NCI-H1092 (cell line): ENCODE measurements at regions not wholly inside any gene's neighbourhood (a gene's known extent, or its start where the extent isn't known, plus 50 kb on each side); places are given as distances from the start of the nearest gene placed in this dataset.
"Not testable (repeated sequence)": the region's sequence is repeated elsewhere in the genome, so short reads cannot be mapped to it uniquely, and the experiment has no call there.

Experiments
- DNase-seq: peaks from one replicate; lab custom pipeline; 2025; lab: John Stamatoyannopoulos, UW

DNA sequence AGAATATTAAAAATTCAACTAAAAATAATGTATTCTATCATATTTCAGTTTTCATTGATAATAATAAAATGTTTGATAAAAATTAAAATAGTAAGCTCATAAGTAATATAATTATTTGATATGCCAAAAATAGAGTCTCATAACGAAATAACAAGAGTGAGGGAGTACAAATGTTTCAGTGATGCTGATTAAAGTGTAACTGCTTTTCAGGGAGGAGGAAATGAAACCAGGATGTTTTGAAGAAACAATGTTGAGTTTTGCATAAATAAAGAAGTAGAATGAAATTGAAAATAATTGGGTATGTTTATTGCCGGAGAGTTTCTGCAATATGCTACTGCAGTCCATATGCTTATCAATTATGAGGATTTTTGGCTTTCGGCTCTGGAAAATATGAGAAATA lies 1159.8 kb upstream of the ADGRL2 start:
- no peak for DNase-seq

DNA sequence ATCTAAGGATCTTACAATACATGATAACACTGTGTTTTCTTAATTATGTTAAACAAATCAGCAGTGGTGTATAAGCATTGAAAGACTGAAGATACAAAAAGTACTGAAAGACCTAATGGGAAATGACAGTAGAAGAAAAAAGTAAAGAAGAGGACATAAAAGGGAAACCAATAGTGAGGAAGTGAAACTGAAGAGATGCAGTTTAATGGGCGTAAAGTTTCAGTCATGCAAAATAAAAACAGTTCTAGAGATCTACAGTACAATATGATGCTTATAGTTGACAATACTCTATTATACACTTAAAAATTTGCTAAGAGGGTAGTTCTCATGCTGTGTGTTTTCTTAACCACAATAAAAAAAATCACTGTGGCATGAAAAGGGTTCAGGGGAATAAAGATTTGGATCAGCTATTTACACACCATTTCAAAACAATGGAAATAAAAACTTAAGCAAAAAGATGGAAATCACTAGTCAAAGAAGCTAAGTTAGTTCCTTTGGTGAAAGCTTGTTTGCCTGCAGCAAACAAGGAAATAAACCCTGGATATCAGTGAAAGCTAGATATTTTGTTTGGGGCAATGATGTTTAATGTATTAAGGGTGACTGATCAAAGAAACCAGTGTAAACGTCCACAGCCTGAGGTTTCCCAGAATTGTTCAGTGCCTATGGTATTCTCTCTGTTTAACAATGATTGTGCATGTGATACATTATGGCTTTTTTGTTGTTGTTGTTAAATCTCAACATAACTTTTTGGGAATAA lies 1160.8 kb upstream of the ADGRL2 start:
- DNase-seq: no peak

DNA sequence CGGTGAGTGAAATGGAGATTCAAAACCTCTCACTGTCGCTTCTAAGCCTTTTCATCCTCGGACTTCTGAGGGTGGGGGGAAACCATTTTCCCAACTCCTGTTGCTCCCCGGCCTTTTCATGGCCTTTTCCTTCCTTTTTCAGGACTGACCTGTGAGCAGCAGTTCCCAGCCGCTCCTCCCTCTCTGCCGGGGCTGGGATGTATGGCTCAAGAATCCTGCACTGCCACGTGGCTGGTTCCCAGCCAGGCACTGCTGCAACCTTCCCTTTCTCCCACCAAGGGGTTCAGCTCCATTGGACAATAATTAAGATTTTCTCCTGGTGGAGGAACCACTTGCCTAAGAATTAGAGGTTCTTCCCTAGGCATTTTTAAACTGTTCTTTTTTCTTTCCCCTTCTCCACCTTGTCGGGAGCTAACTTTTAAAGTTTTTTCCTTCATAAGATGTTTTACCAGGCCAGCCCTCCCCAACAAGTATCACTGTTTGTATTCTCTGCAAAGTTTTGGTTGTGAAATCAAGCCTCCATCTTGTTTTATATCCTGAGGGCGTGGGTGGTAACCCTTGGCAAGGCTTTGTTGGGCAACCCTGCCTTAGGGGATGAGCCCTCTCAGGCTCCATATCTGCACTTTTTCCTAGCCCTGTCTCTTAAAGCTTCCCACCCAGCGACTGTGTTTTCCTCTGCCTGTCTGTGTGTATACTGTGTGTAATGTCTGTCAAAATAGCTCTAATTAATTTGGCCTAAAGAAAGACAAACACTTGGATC lies 1166.6 kb upstream of the ADGRL2 start:
- no peak for DNase-seq

DNA sequence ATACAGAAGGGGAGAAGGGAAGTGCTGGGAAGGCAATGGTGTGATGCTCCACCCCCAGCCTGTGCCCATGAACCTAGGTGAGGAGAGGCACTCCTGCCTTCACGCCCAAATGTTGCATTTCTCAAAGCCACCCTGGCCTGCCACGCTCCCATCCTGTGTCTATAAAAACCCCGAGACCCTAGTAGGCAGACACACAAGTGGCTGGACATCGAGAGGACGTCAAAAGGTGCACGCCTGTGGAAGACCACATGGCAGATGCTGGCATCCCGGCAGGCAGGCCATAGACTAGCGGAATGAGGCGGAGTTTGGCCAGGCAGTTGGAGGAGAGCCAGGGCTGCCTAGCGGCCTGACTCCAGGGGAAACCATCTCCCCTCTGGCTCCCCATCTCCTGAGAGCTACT lies 1168.5 kb upstream of the ADGRL2 start:
- no peak for DNase-seq

DNA sequence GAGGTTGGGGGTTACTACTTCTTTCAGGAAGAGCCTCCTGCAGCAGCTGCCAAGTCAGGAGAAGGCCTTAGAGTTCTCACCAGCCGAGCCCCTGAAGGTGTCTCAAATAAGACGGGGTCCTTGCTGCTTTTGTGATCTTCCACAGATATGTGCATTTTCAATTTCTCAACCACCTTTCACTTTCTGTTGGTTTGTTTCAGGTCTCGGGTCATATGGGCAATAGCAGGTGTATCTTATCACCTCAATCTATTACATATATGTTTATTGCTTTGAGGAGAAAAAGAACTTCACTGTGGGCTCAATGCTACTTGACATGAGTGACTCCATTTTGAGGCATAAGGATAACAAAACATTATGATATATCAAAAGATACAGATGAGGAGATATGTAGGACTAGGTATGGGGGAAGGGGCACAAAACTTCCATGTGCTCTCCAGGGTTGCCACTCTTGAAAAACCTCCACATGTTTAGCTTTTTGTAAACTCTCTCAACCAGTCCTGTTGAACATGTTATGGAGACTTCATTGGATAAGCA lies 1171.4 kb upstream of the ADGRL2 start:
- DNase-seq: no peak

DNA sequence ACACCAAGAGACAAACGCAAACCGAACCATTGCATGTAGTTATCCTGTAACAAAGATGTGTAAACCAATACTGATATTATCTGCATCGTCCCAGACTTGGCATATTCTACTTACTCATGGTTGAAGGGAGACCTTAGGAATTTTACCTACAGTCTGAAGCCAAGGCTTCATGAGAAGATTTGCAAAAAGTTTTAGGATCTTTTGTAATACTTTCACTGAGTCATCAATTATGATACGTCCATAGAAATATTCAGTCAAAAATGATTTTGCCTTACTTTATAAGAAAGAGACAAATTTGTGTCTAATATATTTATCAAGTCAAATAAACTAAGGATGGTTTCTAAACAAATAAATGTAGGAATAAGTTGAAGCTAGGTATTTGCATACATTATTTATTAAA lies 1176.1 kb upstream of the ADGRL2 start:
- no peak for DNase-seq

DNA sequence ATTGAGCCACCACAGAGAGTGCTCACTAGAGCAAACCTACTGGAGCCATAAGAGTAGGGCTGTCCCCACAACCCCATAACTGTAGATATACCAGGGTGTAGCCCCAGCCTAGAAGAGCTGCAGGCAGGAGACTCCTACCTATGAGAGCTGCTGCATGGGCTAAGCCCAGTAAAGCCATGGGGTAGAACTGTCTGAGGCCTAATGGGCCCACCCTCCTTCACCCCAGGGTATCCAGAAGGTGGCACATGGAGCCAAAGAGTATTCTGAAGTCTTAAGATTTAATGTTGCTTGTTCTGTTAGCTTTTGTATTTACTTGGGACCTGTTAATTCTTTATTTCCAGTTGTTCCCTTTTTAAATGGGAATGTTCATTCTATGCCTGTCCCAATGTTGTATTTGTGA lies 1193.7 kb upstream of the ADGRL2 start:
- DNase-seq: no peak

DNA sequence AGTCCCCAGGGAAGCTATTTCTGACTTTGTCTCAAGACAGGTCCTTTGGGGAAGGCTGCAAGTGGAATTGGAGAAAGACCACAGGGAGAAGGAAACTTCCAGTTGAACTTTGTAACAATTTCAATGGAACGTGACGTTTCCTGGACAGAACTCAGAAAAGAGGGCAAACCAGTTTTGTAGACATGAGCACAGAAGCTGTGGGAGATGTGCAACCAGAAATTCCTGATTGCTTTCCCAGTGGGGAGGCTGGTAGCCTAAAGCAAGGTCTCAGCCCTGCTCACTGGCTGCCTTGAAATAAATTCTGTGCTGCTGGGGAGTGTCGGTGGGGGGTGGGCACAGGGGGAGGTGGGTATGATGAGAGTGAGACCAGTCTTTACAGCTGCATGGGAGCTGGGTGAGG lies 1206.7 kb upstream of the ADGRL2 start:
- DNase-seq: no peak

DNA sequence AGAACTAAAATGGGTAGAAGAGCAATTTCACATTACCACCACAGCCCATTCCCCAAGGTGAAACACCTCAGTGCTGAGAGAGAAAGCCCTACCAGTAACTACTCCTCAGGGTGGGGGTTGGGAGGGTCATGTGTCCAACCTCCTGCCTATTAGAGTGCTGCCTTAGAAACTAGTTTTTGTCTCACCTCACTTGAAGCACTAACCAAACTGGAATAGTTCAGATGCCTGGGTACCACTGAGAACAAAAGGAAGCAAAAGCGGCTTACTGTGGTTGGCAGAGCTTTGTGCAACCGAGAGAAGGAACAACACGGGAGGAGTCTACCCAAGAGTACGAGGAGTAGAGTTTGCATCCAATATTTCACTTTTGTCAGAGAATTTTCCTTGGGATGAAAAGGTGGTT lies 1207.5 kb upstream of the ADGRL2 start:
- DNase-seq: no peak

DNA sequence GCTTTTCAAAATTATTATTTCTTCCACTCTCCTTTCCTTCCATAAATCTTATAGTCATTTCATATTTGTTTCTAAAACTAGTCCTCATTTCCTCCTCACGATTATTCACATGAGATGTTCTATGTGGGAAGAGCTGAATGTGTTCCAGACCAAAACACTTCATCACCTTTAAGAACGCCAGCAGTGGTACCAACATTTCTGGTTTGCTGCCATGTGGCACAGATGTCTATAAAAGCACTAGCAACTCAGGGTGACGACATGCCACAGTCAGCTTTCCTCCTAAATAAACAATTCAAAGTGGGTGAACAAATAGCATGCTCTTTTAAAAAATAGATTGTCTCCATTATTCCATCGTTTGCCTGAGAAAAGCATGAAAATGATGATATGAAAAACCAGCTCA lies 1217.8 kb upstream of the ADGRL2 start:
- no peak for DNase-seq

DNA sequence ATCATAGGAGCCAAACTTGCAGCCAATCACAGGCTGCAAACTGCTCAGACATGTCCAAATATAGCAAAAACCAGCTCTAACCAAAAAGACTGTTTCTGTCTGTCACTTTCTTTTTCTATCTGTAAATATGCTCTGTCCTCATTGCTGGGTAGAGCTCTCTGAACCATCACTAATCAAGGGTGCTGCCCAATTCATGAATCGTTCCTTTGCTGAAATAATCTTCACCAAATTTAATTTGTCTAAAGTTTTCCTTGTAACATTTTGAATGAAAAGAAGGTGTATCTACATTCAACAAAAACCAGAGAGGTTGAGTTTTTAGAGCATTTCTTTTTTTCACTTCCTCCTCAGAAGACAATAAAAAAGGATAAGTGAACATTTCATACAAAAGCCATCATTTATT lies 1221.7 kb upstream of the ADGRL2 start:
- DNase-seq: no peak

DNA sequence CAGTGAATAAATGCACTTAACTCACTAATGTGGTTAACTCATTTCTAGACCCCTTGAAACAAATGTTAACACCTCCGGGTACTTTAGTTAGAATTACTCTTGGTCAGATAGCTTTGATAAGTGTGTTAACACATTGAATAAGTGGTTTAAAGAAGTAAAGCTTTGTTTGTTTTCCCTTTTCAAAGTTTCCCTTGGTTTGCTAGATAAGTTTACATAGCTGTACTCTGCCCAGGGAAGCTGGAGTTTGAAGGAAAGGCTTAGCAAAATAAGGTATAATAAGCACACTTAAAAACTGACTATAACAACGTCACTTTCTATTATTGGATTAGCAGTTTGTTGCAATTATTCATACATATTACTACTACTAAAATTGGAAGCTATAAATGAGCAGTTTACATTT lies 1233.9 kb upstream of the ADGRL2 start:
- no peak for DNase-seq

DNA sequence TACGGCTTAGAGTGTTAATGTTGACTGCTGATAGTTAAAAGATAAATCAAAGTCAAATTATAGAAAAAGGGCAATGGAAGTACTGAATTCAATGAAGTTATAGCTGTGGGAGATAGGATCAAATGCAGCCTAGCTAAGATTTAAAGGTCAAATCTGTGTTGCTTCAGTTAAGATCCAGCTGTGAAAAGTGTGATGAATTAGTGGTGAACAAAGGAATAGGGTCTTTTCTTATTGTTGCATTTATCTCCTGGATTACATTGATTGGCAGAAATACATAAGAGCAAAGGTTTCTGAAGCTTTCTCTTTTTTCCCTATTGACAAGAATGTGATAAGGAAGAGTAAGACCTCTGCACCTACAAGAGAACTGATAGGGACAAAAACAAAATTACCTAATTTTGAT lies 1234.6 kb upstream of the ADGRL2 start:
- no peak for DNase-seq

DNA sequence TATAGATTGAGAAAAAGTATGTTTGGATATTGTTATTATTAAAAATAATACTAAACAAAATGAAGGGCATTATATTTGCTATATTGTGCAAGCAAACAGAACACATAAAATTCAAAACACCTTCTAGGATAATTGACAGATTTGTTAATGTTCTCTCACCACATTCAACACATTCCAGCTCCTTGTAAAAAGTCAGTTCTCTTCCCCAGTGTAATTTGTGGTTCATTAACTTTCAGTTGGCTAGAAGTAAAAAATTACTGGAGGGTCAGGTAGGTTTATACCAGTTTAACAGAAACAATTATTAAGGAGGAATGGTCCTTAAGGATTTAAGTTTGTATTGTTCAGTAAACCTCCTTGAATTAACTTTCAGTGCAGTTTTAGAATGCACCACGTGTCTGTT lies 1235.3 kb upstream of the ADGRL2 start:
- no peak for DNase-seq

DNA sequence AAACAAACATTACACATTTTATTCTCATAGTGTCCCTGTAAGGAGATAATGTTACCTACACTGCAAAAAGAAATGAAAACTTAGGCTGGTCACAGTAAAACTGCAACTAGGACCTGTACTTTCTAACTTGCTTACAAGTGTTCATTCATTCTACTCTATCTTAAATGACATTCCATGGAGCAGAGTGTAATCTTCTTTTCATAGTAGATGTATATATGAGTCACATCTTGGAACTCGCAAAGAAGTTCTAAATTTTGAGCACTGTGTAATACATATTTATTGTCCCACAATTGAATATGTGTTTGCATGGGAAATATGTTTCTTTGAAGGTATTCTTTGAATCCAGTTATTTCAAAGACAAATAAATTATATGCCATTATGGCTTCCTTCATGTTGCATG lies 1258.5 kb upstream of the ADGRL2 start:
- no peak for DNase-seq

DNA sequence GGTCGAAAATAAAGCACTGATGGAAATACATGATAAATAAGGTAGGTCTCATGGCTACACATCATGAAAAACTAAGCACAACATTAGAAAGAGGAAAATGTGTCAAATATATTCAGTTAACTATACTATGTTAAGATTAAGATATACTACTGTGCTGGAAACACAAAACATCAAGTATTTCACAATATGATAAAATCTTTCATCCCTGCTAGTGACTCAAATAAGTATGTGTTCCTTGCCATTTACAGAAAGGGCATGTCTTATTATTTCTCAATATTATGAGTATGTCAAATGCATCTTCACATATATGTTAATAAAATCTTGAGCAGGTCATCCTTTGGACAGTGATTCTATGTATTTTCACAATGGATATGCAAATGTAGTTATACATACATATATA lies 1260.1 kb upstream of the ADGRL2 start:
- no peak for DNase-seq

DNA sequence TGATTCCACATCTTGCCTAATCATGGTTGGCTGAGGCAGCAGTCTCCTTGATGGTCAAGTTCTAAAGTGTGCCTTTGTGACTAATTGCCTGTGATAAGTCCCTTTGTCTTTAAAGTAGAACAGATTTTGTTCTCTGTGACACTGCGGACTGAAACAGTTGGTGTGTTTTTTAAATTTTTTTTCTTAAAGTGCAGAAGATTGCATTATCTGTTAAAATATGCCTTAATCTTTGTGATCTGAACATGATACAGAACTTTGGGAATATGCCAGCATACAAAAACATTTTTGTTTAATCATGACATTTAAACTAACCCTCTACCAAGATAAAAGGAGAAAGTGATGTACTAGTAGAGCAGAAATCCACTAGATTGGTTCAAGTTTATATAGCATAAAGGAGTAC lies 1260.6 kb upstream of the ADGRL2 start:
- DNase-seq: no peak

DNA sequence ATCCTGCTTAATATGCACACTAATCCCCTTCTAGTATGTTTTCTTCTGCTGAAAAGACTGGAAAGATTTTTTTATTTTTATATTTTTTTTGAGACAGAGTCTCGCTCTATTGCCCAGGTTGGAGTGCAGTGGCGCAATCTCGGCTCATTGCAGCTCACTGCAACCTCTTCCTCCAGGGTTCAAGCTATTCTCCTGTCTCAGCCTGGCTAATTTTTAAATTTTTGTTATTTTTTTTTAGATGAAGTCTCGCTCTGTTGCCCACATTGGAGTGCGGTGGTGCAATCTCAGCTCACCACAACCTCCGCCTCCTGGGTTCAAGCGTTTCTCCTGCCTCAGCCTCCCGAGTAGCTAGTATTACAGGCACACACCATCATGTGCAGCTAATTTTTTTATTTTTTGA lies 1261.4 kb upstream of the ADGRL2 start:
- not testable (repeated sequence) for DNase-seq

DNA sequence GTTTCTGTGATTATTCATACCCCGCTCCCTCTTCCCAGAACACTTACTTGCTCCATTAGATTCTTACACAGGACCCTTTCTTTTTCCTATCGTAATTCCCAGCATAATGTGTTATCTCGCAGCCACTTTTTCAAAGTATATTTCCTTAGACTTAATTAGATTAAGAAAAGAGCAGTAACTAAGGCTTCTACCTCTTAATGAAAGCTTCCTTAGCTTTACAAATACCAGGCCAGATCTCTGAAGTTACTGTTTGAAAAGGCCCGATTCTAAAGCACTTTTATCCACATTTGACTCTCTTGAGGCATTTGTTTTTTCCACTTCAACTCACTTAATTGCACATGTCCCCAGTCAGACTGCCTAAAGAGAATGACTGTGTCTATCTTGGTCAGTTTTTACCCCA lies 1264.3 kb upstream of the ADGRL2 start:
- no peak for DNase-seq

DNA sequence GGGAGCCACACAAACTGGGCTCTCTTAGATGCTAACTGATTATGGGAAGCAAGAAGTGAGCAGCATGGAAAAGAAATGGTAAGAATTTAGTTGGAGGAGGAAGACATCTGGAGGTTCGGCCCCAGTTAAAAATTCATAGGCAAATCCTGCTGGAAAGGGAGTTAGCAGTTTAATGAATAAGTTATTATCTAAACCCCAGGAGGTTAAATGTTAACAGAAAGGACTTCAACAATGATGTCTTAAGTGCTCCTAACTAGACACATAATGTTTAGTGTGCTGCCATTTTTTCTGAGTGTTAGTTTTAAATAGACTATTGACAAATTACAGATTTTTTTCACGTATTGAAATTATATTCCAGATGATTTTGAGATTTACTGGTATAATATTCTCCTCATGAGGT lies 1265.3 kb upstream of the ADGRL2 start:
- DNase-seq: no peak

DNA sequence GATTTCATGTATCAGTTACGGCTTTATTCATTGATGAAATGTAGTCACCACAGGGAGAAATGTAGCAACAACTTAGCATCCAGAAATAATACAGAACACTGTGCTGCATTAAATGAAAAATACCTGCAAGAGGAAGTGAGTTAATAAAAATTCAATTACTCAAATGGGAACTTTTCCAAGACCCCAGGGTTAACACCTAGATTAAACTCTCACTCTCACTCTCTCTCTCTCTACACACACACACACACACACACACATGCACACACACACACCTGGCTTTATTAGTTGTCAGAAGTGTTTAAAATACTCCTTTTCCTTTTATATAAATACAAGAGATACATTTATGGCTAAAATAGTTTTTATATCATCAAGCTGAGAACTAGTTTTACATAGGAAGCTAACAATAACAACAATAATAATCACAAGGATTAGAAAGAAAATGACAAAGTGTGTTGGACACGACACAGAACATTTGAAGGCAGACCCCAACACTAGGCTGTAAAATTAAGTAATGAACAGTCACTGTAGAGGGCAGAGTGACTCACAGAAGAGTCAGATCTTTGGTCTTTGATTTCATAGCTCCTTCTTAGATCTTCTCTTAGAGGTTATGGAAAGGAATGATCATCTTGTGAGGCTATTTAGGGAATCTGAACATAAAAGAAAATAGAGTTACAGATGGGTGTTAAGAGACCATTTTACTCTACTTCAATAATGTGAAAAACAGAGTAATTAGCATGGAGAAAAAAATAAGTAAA lies 1266.0 kb upstream of the ADGRL2 start:
- no peak for DNase-seq

DNA sequence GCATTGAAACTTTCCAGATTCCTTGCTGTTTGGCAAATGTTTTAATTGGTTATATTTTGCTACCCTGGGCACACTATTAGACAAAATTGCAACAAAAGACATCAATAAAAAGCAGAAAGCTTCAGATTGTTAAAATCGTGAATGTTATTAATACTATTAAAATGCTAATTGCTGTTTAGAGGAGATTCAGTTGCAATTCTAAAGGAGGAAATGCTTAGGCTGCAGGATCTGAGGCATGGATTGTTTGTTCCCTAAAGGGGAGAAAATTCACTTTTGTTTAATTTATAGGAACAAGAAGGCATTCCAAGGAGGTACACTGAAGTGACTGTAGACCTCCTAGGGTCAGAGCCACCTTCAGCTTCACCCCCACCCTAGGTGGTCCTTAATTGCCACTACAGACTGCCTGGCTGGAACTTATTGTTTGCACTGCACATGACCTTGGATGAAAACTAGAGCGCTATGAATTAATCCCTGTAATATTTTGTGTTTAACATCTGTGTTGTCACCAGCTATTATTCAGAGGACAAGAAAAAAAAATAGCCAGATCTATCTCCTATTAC lies 1266.9 kb upstream of the ADGRL2 start:
- no peak for DNase-seq

DNA sequence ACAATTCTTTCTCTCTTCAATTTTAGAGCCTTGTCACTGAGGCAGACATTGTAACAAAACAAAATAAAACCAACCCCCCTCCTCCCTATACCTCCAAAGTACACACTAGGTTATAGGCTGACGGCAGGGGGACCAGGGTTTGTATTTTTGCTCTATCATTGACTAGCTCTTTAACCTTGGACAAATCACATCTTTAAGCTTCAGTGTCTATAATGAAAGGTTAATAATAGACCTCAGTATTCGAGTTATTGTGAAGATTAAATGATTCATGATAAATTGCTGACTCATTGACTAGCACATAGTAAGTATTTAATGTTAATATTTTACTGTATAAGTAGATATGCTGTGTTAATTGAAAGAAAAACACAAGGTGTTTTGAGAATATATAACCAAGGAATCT lies 1267.6 kb upstream of the ADGRL2 start:
- no peak for DNase-seq
